GM12891 (cell line): ENCODE measurements at regions not wholly inside any gene's neighbourhood (a gene's known extent, or its start where the extent isn't known, plus 50 kb on each side); places are given as distances from the start of the nearest gene placed in this dataset.

Source experiments
- DNase-seq: peaks from one replicate; pipeline ENCODE4 v3.0.0; 2011; ENCODE audit warnings: low spot score; ENCODE audit not compliant: insufficient read length
- FAIRE-seq: peaks from 2 replicates; lab custom pipeline; 2011; peaks lifted over from hg19 to GRCh38; lab: Jason Lieb, UNC
- PAX5 ChIP-seq: IDR thresholded peaks from 2 replicates; pipeline ENCODE4 v1.6.1; 2011; ENCODE audit warnings: low read length, moderate library complexity, mild to moderate bottlenecking; ENCODE audit not compliant: insufficient read depth, severe bottlenecking
- POLR2A ChIP-seq: IDR thresholded peaks from 2 replicates; pipeline ENCODE4 v1.6.1; 2011; ENCODE audit warnings: low read depth, low read length, control low read depth
- POLR2AphosphoS5 ChIP-seq: IDR thresholded peaks from 2 replicates; pipeline ENCODE4 v1.6.1; 2011; ENCODE audit warnings: low read depth, low read length, control low read depth
- POU2F2 ChIP-seq: IDR thresholded peaks from 2 replicates; pipeline ENCODE4 v1.6.1; 2011; ENCODE audit warnings: low read depth, mild to moderate bottlenecking, control low read depth, low read length, moderate library complexity
- SPI1 ChIP-seq: IDR thresholded peaks from 2 replicates; pipeline ENCODE4 v1.6.1; 2011; ENCODE audit warnings: low read depth, low read length, control low read depth
- TAF1 ChIP-seq: IDR thresholded peaks from 2 replicates; pipeline ENCODE4 v1.6.1; 2011; ENCODE audit warnings: low read depth, low read length, control low read depth

GRCh38 chr17:69712801-69713311 lies 298.4 kb downstream of the MAP2K6 start:
- FAIRE-seq: no peak
- no peak for DNase-seq
- TF ChIP-seq POLR2A: no peak
- no peak for TF ChIP-seq POU2F2
- TF ChIP-seq TAF1: no peak
- no peak for TF ChIP-seq SPI1
- no peak for TF ChIP-seq PAX5

GRCh38 chr17:69713815-69714214 lies 299.3 kb downstream of the MAP2K6 start:
- FAIRE-seq: no peak
- no peak for DNase-seq
- TF ChIP-seq TAF1 (no peak), PAX5 (no peak), POU2F2 (no peak)

DNA sequence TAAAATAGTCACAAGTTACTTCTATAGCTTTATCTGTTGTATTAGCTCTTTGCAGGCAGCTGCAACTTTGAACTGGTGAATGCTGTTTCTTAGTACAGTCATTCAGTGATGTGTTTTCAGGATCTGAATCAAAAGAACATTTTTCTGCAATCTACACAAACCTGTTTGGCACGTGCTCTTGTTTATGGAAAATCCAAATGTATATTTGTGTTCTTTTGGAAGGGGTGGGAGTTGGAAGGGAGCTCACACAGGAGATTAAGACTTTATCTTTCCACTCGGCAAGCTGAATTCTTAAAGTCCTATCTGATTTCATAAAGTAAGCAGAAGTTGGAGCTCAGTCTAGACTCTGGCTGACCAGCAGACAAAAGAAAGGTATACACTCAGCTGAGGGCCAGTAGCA lies 300.2 kb downstream of the MAP2K6 start:
- TF ChIP-seq POLR2A: no peak
- no peak for TF ChIP-seq SPI1
- no peak for TF ChIP-seq POU2F2
- no peak for TF ChIP-seq POLR2AphosphoS5
- TF ChIP-seq TAF1: no peak
- TF ChIP-seq PAX5: no peak
- no peak for FAIRE-seq

DNA sequence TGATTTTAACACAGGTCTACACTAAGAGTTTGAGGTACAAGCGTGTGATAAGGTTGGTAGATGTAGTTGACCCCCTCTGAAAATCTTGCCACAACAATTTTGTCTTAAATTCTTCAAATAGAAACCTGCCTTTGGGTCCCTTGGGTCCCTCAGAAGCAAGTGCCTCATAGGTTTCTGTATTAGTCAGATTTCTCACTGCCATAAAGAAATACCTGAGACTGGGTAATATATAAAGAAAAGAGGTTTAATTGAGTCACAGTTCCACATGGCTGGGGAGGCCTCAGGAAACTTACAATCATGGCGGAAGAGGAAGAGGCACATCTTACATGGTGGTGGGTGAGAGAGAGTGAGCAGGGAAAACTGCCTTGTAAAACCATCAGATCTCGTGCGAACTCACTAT lies 301.2 kb downstream of the MAP2K6 start:
- no peak for TF ChIP-seq POLR2AphosphoS5
- TF ChIP-seq POU2F2: no peak
- no peak for TF ChIP-seq POLR2A
- no peak for TF ChIP-seq SPI1
- TF ChIP-seq PAX5: no peak
- no peak for TF ChIP-seq TAF1
- FAIRE-seq (no peak), DNase-seq (no peak)

More for the DNA sequence above, 300.2 kb downstream of the MAP2K6 start:
- no peak for DNase-seq

- FAIRE-seq (no peak), DNase-seq (no peak)
- no peak for TF ChIP-seq SPI1
- no peak for TF ChIP-seq POLR2A
- no peak for TF ChIP-seq POU2F2
- TF ChIP-seq TAF1: no peak
- no peak for TF ChIP-seq POLR2AphosphoS5
- TF ChIP-seq PAX5: no peak
Measured at GRCh38 chr17:69716556-69716955, 302.1 kb downstream of the MAP2K6 start.

DNA sequence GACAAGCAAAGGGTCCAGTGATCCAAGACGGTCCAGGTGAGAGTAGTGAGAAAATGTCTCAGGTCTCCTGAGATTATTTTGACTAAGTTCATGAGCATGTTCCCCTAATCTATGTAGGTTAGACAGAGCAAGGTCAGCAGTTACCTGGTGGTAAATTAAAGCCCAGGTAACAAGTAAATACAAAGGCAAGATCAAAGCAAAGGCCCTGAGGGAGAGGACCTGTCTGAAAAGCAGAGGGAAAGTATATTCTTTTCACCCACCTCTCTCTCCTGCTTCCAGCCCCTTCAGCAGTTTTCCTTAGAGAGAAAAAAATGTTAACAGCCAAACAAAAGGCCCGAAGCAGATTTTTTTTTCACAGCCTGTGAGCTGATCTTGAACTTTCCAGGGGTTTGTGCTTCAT lies 302.7 kb downstream of the MAP2K6 start:
- TF ChIP-seq POLR2A (no peak), SPI1 (no peak), PAX5 (no peak), POU2F2 (no peak), POLR2AphosphoS5 (no peak)
- DNase-seq (no peak), FAIRE-seq (no peak)

- DNase-seq: no peak
- no peak for FAIRE-seq
- no peak for TF ChIP-seq TAF1
- TF ChIP-seq SPI1: no peak
- no peak for TF ChIP-seq POLR2AphosphoS5
- no peak for TF ChIP-seq POLR2A
- TF ChIP-seq PAX5: no peak
- no peak for TF ChIP-seq POU2F2
Measured at GRCh38 chr17:69717819-69718218, 303.3 kb downstream of the MAP2K6 start.

DNA sequence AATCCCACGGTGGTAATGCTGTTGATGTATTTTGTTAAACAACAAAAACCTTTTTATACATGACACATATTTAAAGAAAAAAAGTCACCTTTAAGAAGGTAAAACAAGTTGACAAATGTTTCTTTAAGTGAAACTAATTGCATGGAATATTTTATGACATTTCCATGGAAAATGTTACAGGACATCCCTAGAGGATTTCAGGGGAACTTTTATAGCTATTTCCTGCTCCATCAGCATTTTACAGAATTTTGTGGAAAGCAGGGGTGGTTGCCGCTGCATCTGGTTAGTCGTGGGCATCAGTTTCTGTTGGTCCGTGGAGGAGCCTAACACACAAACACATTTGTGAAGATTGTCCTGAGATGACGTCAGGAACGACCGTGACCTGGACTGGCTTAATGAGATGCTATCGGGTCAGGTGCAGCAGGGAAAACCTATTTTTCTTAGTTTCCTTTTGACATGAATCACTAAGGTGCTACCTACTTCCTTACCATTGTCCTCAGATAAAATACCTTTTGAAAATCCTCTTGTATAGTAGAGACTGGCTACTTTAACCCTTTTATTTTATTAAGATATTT lies 305.1 kb downstream of the MAP2K6 start:
- DNase-seq (no peak), FAIRE-seq (no peak)
- no peak for TF ChIP-seq POLR2AphosphoS5
- TF ChIP-seq POLR2A: no peak
- no peak for TF ChIP-seq SPI1
- no peak for TF ChIP-seq PAX5
- TF ChIP-seq POU2F2: no peak
- no peak for TF ChIP-seq TAF1

DNA sequence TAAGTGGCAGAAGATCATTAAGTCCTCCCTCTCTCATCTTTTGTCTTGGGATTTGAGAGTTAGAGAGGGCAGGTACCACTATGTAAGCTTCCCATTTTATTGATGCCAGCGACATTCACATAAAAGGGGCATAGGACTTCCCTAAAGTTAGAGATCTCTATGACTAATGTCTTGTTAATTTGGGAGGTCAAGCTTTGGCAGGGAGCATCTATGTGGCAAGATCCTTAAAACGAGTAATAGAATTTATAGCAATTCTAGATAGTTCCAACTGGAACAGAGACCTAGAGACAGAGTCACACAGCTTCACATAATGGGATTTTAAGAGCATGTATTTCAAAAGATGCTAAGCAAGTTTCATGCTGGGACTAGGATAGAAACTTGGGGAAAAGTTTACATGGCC lies 308.0 kb downstream of the MAP2K6 start:
- no peak for TF ChIP-seq SPI1
- no peak for TF ChIP-seq PAX5
- no peak for TF ChIP-seq POU2F2
- no peak for TF ChIP-seq POLR2AphosphoS5
- no peak for TF ChIP-seq POLR2A
- TF ChIP-seq TAF1: no peak
- no peak for FAIRE-seq
- DNase-seq: no peak

- DNase-seq (no peak), FAIRE-seq (no peak)
- TF ChIP-seq PAX5 (no peak), TAF1 (no peak)
Measured at GRCh38 chr17:69723316-69723715, 308.8 kb downstream of the MAP2K6 start.
